Osteocyte (in vitro differentiated cells): ENCODE measurements at regions not wholly inside any gene's neighbourhood (a gene's known extent, or its start where the extent isn't known, plus 50 kb on each side); places are given as distances from the start of the nearest gene placed in this dataset.
A peak's percentile ranks its signal among the peaks of the same experiment; 100 is the strongest.
"Not testable (repeated sequence)": the region's sequence is repeated elsewhere in the genome, so short reads cannot be mapped to it uniquely, and the experiment has no call there.

Experiments used
- DNase-seq: peaks from one replicate; pipeline ENCODE4 v3.0.0; 2021; ENCODE audit warnings: mixed read lengths; ENCODE audit not compliant: unreplicated experiment; ENCODE audit errors: extremely low spot score
- H3K27ac Mint-ChIP-seq: one replicate; pipeline ENCODE4 v1.8.0; 2021; ENCODE audit warnings: mild to moderate bottlenecking, mixed read lengths; ENCODE audit not compliant: unreplicated experiment
- H3K27me3 Mint-ChIP-seq: one replicate; pipeline ENCODE4 v1.8.0; 2021; ENCODE audit warnings: mixed read lengths; ENCODE audit not compliant: unreplicated experiment
- H3K36me3 Mint-ChIP-seq: one replicate; pipeline ENCODE4 v1.8.0; 2021; ENCODE audit warnings: mixed read lengths; ENCODE audit not compliant: unreplicated experiment
- H3K4me1 Mint-ChIP-seq: one replicate; pipeline ENCODE4 v1.8.0; 2021; ENCODE audit warnings: mixed read lengths; ENCODE audit not compliant: unreplicated experiment
- H3K4me3 Mint-ChIP-seq: one replicate; pipeline ENCODE4 v1.8.0; 2021; ENCODE audit warnings: mild to moderate bottlenecking, moderate library complexity, mixed read lengths; ENCODE audit not compliant: unreplicated experiment
- H3K9me3 Mint-ChIP-seq: one replicate; pipeline ENCODE4 v1.8.0; 2021; ENCODE audit warnings: mixed read lengths; ENCODE audit not compliant: unreplicated experiment
- TF ChIP-seq, protein P1 (sequence below): fragments of 200-600 bp; sonication (generic); IDR thresholded peaks from 2 replicates; pipeline ENCODE4 v1.5.0; 2021; ENCODE audit warnings: antibody characterized with exemption, mild to moderate bottlenecking, moderate library complexity

GRCh38 chr16:66175636-66176035 is 190.9 kb upstream of the CDH5 start:
- DNase-seq = peak; percentile 21
- Mint-ChIP-seq H3K4me1 (peaks cover 9% of the 10 kb centered on the region), H3K36me3 (no peaks in the 10 kb centered on the region), H3K9me3 (peaks cover 9% of the 10 kb centered on the region), H3K27me3 (no peaks in the 10 kb centered on the region), H3K27ac (no peak overlapping the region), H3K4me3 (no peak overlapping the region)
- TF ChIP-seq, protein P1, sequence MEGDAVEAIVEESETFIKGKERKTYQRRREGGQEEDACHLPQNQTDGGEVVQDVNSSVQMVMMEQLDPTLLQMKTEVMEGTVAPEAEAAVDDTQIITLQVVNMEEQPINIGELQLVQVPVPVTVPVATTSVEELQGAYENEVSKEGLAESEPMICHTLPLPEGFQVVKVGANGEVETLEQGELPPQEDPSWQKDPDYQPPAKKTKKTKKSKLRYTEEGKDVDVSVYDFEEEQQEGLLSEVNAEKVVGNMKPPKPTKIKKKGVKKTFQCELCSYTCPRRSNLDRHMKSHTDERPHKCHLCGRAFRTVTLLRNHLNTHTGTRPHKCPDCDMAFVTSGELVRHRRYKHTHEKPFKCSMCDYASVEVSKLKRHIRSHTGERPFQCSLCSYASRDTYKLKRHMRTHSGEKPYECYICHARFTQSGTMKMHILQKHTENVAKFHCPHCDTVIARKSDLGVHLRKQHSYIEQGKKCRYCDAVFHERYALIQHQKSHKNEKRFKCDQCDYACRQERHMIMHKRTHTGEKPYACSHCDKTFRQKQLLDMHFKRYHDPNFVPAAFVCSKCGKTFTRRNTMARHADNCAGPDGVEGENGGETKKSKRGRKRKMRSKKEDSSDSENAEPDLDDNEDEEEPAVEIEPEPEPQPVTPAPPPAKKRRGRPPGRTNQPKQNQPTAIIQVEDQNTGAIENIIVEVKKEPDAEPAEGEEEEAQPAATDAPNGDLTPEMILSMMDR = no peak

GRCh38 chr16:66175058-66175457 is 191.4 kb upstream of the CDH5 start:
- H3K4me1 Mint-ChIP-seq = peaks cover 9% of the 10 kb centered on the region
- no peak overlapping the region for H3K27ac Mint-ChIP-seq
- H3K27me3 Mint-ChIP-seq = no peaks in the 10 kb centered on the region
- H3K4me3 Mint-ChIP-seq = no peak overlapping the region
- no peaks in the 10 kb centered on the region for H3K36me3 Mint-ChIP-seq
- H3K9me3 Mint-ChIP-seq = peaks cover 5% of the 10 kb centered on the region
- TF ChIP-seq, protein P1 = no peak
- DNase-seq = no peak

- not testable (repeated sequence) for H3K4me1 Mint-ChIP-seq, H3K9me3 Mint-ChIP-seq, H3K27me3 Mint-ChIP-seq, H3K4me3 Mint-ChIP-seq, H3K27ac Mint-ChIP-seq, H3K36me3 Mint-ChIP-seq
- DNase-seq = peak; percentile 32
Measured at GRCh38 chr16:66173796-66174195, 192.7 kb upstream of the CDH5 start.

DNA sequence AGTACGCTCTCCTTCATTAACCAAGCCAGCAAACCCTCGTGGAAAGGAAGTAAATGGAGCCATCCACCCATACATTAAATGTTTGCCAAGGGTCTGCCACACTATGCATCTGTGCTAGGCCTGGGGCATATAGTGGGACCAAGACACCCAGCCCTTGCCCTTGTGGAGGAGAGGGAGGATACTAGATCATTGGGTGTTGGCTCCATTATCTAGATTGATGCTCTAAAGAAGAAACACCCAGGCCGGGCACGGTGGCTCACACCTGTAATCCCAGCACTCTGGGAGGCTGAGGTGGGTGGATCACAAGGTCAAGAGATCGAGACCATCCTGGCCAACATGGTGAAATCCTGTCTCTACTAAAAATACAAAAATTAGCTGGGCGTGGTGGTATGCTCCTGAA is 193.3 kb upstream of the CDH5 start:
- not testable (repeated sequence) for H3K36me3 Mint-ChIP-seq, H3K9me3 Mint-ChIP-seq, H3K4me3 Mint-ChIP-seq, H3K27me3 Mint-ChIP-seq, H3K27ac Mint-ChIP-seq, H3K4me1 Mint-ChIP-seq
- peak; percentile 59 for DNase-seq

GRCh38 chr16:66172463-66172862 is 194.0 kb upstream of the CDH5 start:
- Mint-ChIP-seq H3K4me3 (no peak overlapping the region), H3K27me3 (no peaks in the 10 kb centered on the region), H3K27ac (no peak overlapping the region), H3K4me1 (peaks cover 9% of the 10 kb centered on the region), H3K36me3 (no peaks in the 10 kb centered on the region), H3K9me3 (no peaks in the 10 kb centered on the region)
- DNase-seq = no peak
- TF ChIP-seq, protein P1 = no peak

- Mint-ChIP-seq H3K27me3 (no peaks in the 10 kb centered on the region), H3K9me3 (peaks cover 4% of the 10 kb centered on the region), H3K36me3 (no peaks in the 10 kb centered on the region), H3K4me1 (peaks cover 9% of the 10 kb centered on the region), H3K4me3 (no peak overlapping the region), H3K27ac (no peak overlapping the region)
- TF ChIP-seq, protein P1 = no peak
- peak; percentile 42 for DNase-seq
Measured at GRCh38 chr16:66171578-66171977, 194.9 kb upstream of the CDH5 start.
